ENCODE measurements at regions not wholly inside any gene's neighbourhood (a gene's known extent, or its start where the extent isn't known, plus 50 kb on each side); places are given as distances from the start of the nearest gene placed in this dataset.

DNA sequence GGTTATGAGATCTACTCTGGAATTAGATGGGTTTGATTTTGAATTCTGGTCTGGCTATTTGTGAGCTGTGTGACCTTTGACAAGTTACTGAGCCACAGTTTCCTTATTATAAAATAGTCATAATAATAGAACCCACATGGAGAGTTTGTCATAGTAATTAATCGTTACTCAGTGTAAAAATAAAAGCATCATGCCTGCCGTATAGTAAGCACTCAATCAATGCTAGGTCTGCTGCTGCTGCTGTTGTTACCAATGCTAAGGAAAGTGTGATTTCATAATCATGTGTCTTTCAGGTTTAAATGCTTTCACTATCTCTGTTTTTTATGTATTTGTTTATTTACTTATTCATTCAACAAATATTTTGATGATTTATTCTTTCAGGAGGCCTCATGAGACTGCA is 539.9 kb upstream of the SEL1L start:
- no peak for TF ChIP-seq CTCF (IDR thresholded peaks at IDR 0.05; ENCODE audit: poor library complexity)
- TF ChIP-seq EZH2 (IDR thresholded peaks at IDR 0.05; ENCODE audit: borderline replicate concordance): no peak
